ENCODE measurements at regions not wholly inside any gene's neighbourhood (a gene's known extent, or its start where the extent isn't known, plus 50 kb on each side); places are given as distances from the start of the nearest gene placed in this dataset. TPM values are rescaled to one million over a fixed set of nuclear protein-coding genes. Genes with fewer than 3 reads are reported as not detected.

- Histone ChIP-seq H3K36me3 (ENCODE audit: control insufficient read depth in 2 of 4, insufficient read depth in 4 of 4, low read length in 3 of 4) (no peaks in the 10 kb centered on the region; a peak in 1 of 8 replicates), H3K9me3 (ENCODE audit: insufficient read depth in 2 of 2, low read depth in 1 of 2, low read length in 1 of 2) (no peaks in the 10 kb centered on the region), H2AK5ac (ENCODE audit: low read depth, low read length) (no peak overlapping the region), H3K23ac (ENCODE audit: insufficient read length) (no peak overlapping the region), H3K27ac (ENCODE audit: low read depth, low read length) (no peak overlapping the region), H3K56ac (replicated peaks; ENCODE audit: insufficient read length, low read depth, low read length) (no peak overlapping the region), H2AFZ (ENCODE audit: low read length) (no peak overlapping the region; the same call in 1 of the 2 replicates), H4K5ac (ENCODE audit: insufficient read length, low read depth, low read length) (no peak overlapping the region), H4K20me1 (replicated peaks in 1 of 2; ENCODE audit: control insufficient read depth in 1 of 2, insufficient read depth in 2 of 2, low read length in 2 of 2) (no peaks in the 10 kb centered on the region), H2BK20ac (ENCODE audit: low read length) (no peak overlapping the region), H3K4me3 (ENCODE audit: extremely low read depth in 1 of 4, insufficient read depth in 2 of 4, low read depth in 3 of 4, low read length in 4 of 4) (no peak overlapping the region), H3K23me2 (ENCODE audit: low read depth, low read length) (no peaks in the 10 kb centered on the region), H4K91ac (replicated peaks; ENCODE audit: insufficient read length, low read length) (no peak overlapping the region), H3K4me1 (replicated peaks in 1 of 4; ENCODE audit: control insufficient read depth in 3 of 4, insufficient read depth in 4 of 4, low read length in 3 of 4) (no peaks in the 10 kb centered on the region), H3K9ac (replicated peaks in 1 of 4; ENCODE audit: extremely low read depth in 1 of 4, low read depth in 3 of 4, low read length in 3 of 4) (no peak overlapping the region), H2BK15ac (ENCODE audit: low read length) (no peak overlapping the region), H3K79me1 (ENCODE audit: low read depth, low read length) (no peaks in the 10 kb centered on the region), H3K79me2 (ENCODE audit: control insufficient read depth in 1 of 2, insufficient read depth in 2 of 2, low read length in 2 of 2) (no peaks in the 10 kb centered on the region), H3K4ac (replicated peaks; ENCODE audit: insufficient read length, low read depth, low read length) (no peak overlapping the region), H2BK120ac (replicated peaks; ENCODE audit: low read depth, low read length) (no peak overlapping the region), H2BK5ac (ENCODE audit: low read depth, low read length) (no peak overlapping the region), H4K8ac (ENCODE audit: extremely low read depth, insufficient read depth, low read length) (no peak overlapping the region), H3K27me3 (replicated peaks in 1 of 4; ENCODE audit: control insufficient read depth in 3 of 4, extremely low read depth in 1 of 4, insufficient read depth in 3 of 4, low read length in 3 of 4) (no peaks in the 10 kb centered on the region), H3K14ac (ENCODE audit: insufficient read length) (no peak overlapping the region), H3K4me2 (ENCODE audit: insufficient read depth in 1 of 2, low read depth in 2 of 2, low read length in 2 of 2) (no peak overlapping the region), H3K18ac (ENCODE audit: extremely low read depth, low read length) (no peak overlapping the region), H2BK12ac (ENCODE audit: low read depth, low read length) (no peak overlapping the region)
- FAIRE-seq (no peak), DNase-seq (ENCODE audit: low read depth in 1 of 2, low spot score in 2 of 2) (no peak)
- ChIA-PET CTCF (ENCODE audit: partially characterized antibody) (interaction anchor here (0.7 to 2.3 kb wide), 3 partner anchors 17 to 321 kb away, joined by 3 to 9 read pairs (median 3); no protein-coding TSS in a partner anchor), POLR2A (ENCODE audit: partially characterized antibody) (no interaction called here)
- WGBS, 2 experiments (ENCODE audit: extremely low coverage in 1 of 2, insufficient coverage in 1 of 2, insufficient read length in 1 of 2, insufficient replicate concordance in 2 of 2, low coverage in 1 of 2, low lambda C conversion rate in 2 of 2, missing lambda C conversion rate in 1 of 2), result 100% methylated on average over 2 of the region's 2 CpGs; no CpG with 5 or more reads in 1 of the 2 experiments
- peak; percentile 31; the same call in 1 of the 2 replicates for TF ChIP-seq USF2 (IDR thresholded peaks at IDR 0.05; ENCODE audit: low read length)
- no peak for TF ChIP-seq POLR2AphosphoS5 (IDR thresholded peaks at IDR 0.05; ENCODE audit: low read depth, low read length)
Measured at GRCh38 chr7:136027160-136027559, 50.0 kb upstream of the MTPN start.

Small RNAs in the stretch of these regions (small RNA-seq; reads per million reads assigned to genes)
- not detected for gene RF00019 (ENCODE audit: insufficient read depth)
